GM21737 (cell line): ENCODE measurements at regions not wholly inside any gene's neighbourhood (a gene's known extent, or its start where the extent isn't known, plus 50 kb on each side); places are given as distances from the start of the nearest gene placed in this dataset.
"Not testable (repeated sequence)": the region's sequence is repeated elsewhere in the genome, so short reads cannot be mapped to it uniquely, and the experiment has no call there.

Source experiments
- ATAC-seq: cut with Tn5 transposase; IDR thresholded peaks from one replicate; pipeline ENCODE4 v1.9.1; 2021; ENCODE audit warnings: mild to moderate bottlenecking, moderate library complexity; ENCODE audit not compliant: unreplicated experiment

- not testable (repeated sequence) for ATAC-seq
These were observed 278.8 kb downstream of the FAM47B start for GRCh38 chrX:35221391-35221790.

DNA sequence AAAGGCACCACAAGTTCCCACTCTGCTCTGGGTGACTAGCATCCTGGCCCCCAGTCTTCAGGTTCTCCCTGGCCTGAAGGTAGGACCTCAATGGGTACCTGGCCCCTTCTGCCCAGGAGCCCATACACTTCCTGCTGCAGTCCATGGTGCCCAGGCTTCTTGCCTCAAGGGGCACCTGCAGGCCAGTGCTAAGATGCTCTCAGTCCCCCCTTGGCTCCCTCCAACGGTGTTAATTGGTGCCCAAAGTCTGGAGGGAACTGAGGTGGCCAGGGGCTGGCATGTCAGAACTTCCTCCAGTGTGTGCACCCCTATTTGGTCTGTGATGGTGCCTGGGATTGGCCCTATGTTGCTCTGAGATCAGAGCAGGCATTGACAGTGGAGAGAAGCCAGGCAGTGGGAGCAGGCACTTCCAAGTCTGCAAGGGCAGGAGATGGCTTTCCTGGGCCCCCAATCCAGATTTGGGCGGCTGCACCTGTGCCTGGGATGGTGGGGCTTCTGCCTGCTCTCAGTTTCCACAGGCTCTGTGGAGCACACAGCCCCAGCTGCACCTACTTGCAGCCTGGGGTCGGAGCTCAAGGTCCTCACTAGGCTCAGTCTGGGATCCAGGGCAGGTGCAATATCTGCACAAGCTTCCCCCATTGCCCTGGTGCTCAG lies 301.6 kb downstream of the FAM47B start:
- ATAC-seq, result no peak

DNA sequence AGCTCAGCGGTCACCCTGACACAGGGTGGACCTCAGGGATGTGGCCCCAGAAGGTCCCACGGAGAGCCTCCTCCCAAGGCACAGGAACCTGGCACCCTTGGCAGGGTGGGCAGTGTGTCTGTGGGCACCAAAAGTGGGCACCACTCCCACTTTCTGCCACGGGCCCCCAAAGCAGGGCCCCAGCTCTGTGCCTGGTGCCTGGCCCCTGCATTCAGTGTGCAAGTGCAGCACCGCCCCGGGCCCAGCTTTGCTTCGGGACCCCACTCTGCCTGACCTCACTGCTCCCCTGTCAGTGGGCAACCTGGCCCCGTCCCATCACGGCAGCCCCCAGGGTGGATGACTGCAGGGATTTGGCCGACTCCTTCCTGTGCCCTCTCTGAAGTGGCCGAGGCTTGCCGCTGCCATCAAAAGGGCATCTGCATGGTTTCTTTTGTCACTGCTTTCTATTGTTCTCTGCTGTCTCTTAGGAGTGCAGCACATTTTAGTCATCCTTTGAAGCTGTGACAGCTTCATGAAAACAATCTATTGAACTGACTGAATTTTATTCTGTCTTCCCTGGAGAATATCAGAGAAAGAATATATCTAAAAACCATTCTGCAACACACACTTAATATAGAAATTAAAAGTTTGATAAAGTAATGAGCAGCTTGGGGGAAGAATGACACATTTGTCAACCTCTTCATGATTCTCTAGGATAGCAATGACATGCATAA lies 302.4 kb downstream of the FAM47B start:
- no peak for ATAC-seq

DNA sequence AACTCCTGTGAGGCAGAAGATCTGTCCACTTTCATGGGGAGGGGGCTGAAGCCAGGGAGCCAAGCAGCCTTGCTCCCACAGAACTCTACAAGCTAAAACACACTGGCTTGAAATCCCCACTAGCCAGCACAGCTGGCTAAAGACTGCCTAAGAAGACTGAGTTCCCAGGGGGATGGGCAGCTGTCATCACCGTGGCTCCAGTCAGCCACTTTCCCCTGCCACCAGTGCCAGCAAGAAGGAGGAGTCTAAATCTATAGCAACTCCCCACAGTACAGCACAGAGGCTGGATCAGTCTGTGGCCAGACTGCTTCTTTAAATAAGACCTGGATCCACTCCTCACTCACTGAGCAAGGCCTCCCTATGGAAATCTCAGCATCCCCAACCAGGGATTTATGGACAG lies 308.6 kb downstream of the FAM47B start:
- ATAC-seq, result no peak

DNA sequence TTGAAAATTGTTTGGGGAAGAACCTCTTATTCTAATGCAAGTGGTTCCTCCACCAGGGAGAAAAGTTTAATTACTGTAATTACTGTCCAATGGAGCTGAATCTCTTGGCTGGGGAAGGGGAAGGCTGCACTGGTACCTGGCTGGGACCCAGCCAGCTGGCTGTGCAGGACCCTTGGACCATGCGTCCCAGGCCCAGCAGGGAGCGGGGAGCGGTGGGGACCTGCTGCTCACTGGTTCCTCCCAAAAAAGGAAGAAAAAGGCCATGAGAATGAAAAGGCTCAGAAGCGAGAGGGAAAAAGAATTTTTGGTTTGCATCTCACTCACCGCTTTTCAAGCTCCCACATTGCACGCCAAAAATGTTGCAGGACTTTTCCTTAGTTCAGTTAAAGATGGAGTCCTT lies 333.5 kb downstream of the FAM47B start:
- no peak for ATAC-seq

DNA sequence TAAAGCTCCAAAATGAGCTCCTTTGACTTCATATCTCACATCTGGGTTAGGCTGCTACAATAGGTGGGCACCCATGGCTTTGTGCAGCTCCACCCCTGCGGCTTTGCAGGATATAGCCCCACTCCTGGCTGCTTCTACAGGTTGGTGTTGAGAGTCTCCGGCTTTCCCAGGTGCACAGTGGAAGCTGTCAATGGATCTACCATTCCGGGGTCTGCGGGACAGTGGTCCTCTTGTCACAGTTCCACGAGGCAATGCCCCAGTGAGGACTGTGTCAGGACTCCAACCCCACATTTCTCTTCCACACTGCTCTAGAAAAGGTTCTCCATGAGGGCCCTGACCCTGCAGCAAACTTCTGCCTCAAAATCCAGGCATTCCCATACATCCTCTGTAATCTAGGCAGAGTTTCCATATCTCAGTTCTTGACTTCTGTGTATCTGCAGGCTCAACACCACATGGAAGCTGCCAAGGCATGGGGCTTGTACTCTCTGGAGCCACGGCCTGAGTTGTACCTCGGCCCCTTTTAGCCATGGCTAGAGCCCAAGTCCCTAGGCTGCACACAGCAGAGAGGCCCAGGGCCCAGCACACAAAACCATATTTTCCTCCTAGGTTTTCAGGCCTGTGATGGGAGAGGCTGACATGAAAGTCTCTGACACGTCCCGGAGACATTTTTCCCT lies 342.8 kb downstream of the FAM47B start:
- no peak for ATAC-seq

- no peak for ATAC-seq
These were observed 346.1 kb downstream of the FAM47B start for GRCh38 chrX:35288657-35289056.

DNA sequence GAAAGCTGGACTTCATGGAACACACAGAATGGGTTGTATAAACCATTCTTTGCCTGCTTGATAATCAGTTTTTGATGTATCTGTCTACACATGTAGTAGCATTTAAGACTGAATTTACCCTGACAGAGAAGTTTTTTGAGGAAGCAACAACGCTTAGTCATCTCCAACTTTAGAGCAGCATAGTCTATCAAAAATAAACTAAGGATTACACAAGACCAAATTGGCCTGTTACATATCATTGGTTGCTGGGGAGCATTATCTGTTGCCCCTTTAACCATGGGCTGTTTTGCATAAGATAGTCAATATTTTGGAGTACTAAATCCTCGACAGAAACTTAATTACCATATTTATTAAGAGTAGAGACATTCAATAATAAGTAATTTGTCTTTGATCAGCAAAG lies 347.4 kb downstream of the FAM47B start:
- no peak for ATAC-seq

GRCh38 chrX:35291013-35291412 lies 348.4 kb downstream of the FAM47B start:
- ATAC-seq, result no peak

GRCh38 chrX:35292522-35292921 lies 349.9 kb downstream of the FAM47B start:
- no peak for ATAC-seq

- not testable (repeated sequence) for ATAC-seq
These were observed 362.4 kb downstream of the FAM47B start for GRCh38 chrX:35305037-35305436.

DNA sequence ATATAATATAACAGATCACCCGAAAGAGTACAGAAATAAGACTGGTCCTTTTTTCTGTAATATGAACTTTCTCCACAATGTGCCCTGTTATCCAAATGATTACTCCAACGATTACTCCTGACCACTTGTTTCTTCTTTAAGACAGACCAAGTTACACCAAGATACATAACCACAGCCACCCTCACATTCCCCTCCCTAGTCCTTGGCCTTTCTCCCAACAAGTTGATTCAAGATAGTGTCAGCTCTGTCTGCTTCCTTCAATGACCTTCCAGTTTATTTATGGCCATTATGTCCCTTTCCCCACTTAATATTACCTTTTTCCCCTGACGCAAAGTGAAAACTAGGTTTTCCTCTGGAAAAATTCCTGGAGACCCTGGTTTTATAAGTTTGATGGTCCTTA lies 397.2 kb downstream of the FAM47B start:
- no peak for ATAC-seq

DNA sequence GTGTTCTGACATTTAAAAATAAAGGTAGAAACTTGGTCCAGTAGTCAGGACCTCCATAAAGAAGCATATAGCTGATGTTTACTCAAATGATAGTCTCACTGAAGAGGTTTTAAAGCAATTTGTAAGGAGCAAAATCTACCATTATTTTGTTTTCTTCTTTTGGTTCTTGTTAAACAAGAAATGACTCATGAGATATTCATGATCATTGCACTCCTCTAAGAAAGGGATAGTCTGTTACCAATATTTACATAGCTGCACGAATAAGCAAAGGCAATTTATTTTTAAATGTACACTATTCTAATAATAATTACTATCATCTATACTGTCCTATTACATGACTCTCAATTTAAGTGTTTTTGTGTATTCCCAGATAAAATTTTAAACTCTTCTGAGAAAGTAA lies 397.9 kb downstream of the FAM47B start:
- no peak for ATAC-seq

- no peak for ATAC-seq
These were observed 408.6 kb downstream of the FAM47B start for GRCh38 chrX:35351212-35351611.

- no peak for ATAC-seq
These were observed 409.3 kb downstream of the FAM47B start for GRCh38 chrX:35351795-35352483.

- no peak for ATAC-seq
These were observed 415.1 kb downstream of the FAM47B start for GRCh38 chrX:35357656-35358055.

GRCh38 chrX:35362866-35363265 lies 420.3 kb downstream of the FAM47B start:
- ATAC-seq, result no peak

- no peak for ATAC-seq
These were observed 424.0 kb upstream of the MAGEB16 start for GRCh38 chrX:35374116-35374515.

GRCh38 chrX:35380808-35381700 lies 417.1 kb upstream of the MAGEB16 start:
- ATAC-seq, result peak; percentile 69

DNA sequence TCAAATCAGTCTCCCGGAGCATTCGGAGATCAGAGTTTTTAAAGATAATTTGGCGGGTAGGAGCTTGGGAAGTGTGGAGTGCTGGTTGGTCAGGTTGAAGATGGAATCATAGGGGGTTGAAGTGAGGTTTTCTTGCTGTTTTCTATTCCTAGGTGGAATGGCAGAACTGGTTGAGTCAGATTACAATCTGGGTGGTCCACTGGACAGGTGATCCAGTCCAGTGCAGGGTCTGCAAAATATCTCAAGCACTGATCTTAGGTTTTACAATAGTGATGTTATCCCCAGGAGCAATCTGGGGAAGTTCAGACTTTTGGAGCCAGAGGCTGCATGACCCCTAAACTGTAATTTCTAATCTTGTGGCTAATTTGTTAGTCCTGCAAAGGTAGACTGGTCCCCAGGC lies 416.4 kb upstream of the MAGEB16 start:
- not testable (repeated sequence) for ATAC-seq

DNA sequence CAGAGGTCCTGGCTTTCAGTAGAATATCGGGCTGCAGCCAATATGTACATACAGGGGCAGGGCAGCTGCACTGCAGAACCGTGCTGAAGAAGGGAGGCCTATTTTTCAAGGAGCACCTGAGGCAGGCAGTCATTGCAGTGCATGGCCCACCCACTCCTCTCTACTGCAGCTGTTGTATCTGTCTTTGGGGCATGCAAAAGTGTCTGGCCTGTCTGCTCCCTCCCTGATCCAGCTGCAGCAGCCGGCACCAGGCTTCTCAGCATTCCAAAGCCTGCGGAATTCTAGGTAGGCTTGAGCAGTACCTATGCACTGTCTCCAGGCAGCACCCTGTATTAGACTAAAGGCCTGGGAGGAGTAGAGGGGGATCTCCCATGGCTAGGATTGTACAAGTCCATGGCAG lies 415.2 kb upstream of the MAGEB16 start:
- ATAC-seq, result no peak
